PFSK-1 (cell line): ENCODE measurements at regions not wholly inside any gene's neighbourhood (a gene's known extent, or its start where the extent isn't known, plus 50 kb on each side); places are given as distances from the start of the nearest gene placed in this dataset.

Source experiments
- FOXP2 ChIP-seq: optimal IDR thresholded peaks from 2 replicates; pipeline ENCODE3; 2011; ENCODE audit warnings: borderline replicate concordance, control low read depth, inconsistent platforms; ENCODE audit not compliant: insufficient read depth; ENCODE audit errors: extremely low read length, extremely low read depth
- POLR2AphosphoS5 ChIP-seq: IDR thresholded peaks from 2 replicates; pipeline ENCODE4 v1.6.1; 2012; ENCODE audit warnings: low read depth, mild to moderate bottlenecking, control low read depth, low read length, moderate library complexity
- SIN3A ChIP-seq: IDR thresholded peaks from 2 replicates; pipeline ENCODE4 v1.6.1; 2012; ENCODE audit warnings: mild to moderate bottlenecking, low read length, moderate library complexity, borderline replicate concordance; ENCODE audit not compliant: insufficient read depth
- TAF1 ChIP-seq: IDR thresholded peaks from 2 replicates; pipeline ENCODE4 v1.6.1; 2012; ENCODE audit warnings: low read length, control low read depth, borderline replicate concordance; ENCODE audit not compliant: insufficient read depth
- TF ChIP-seq, protein P1 (sequence below), 2 experiments: IDR thresholded peaks; 2 replicates each; pipeline versions ENCODE4 v1.6.1 to v1.8.0; 2011 to 2012; ENCODE audit warnings: low read depth in 2 of 2, low read length in 2 of 2, control low read depth in 1 of 2, inconsistent platforms in 1 of 2, mild to moderate bottlenecking in 1 of 2, moderate library complexity in 1 of 2; ENCODE audit not compliant: insufficient read depth in 1 of 2

DNA sequence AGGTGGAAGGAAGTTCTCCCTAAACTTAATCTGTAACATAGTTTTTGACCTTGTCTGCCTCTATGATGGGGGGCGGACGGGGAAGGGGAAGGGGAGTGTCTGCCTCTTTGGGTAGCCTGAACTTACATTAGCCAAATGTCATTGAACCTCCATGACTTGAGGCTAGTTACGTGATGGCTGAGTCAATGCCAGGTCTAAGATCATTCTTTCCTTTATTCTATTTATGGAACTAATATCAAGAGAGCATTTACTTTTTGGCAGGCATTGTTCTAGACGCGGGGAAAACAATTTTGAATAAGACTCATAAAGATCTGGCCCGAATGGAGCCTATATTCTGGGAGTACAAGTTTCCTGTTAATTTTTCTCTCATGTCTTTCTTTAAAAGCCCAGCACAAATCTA is 340.7 kb upstream of the C2CD4B start:
- TF ChIP-seq, protein P1, sequence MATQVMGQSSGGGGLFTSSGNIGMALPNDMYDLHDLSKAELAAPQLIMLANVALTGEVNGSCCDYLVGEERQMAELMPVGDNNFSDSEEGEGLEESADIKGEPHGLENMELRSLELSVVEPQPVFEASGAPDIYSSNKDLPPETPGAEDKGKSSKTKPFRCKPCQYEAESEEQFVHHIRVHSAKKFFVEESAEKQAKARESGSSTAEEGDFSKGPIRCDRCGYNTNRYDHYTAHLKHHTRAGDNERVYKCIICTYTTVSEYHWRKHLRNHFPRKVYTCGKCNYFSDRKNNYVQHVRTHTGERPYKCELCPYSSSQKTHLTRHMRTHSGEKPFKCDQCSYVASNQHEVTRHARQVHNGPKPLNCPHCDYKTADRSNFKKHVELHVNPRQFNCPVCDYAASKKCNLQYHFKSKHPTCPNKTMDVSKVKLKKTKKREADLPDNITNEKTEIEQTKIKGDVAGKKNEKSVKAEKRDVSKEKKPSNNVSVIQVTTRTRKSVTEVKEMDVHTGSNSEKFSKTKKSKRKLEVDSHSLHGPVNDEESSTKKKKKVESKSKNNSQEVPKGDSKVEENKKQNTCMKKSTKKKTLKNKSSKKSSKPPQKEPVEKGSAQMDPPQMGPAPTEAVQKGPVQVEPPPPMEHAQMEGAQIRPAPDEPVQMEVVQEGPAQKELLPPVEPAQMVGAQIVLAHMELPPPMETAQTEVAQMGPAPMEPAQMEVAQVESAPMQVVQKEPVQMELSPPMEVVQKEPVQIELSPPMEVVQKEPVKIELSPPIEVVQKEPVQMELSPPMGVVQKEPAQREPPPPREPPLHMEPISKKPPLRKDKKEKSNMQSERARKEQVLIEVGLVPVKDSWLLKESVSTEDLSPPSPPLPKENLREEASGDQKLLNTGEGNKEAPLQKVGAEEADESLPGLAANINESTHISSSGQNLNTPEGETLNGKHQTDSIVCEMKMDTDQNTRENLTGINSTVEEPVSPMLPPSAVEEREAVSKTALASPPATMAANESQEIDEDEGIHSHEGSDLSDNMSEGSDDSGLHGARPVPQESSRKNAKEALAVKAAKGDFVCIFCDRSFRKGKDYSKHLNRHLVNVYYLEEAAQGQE (IDR thresholded peaks at IDR 0.05; ENCODE audit: insufficient read depth in 1 of 2, low read depth in 2 of 2, low read length in 2 of 2), result no peak
- TF ChIP-seq TAF1 (no peak), POLR2AphosphoS5 (no peak), SIN3A (no peak), FOXP2 (no peak)
